Activated CD4-positive, alpha-beta T cell treated with anti-CD3 and anti-CD28 coated beads for 36 hours (primary cell): ENCODE measurements at regions not wholly inside any gene's neighbourhood (a gene's known extent, or its start where the extent isn't known, plus 50 kb on each side); places are given as distances from the start of the nearest gene placed in this dataset.
"Not testable (repeated sequence)": the region's sequence is repeated elsewhere in the genome, so short reads cannot be mapped to it uniquely, and the experiment has no call there.

ENCODE experiments used
- ATAC-seq: fragments of 200-7000 bp; cut with Tn5 transposase; one replicate; pipeline ENCODE4 v1.10.0; 2021; ENCODE audit warnings: mild to moderate bottlenecking, moderate library complexity
- CTCF ChIA-PET: fragments of 350-600 bp; sonication (Branson Sonifier 250); formaldehyde crosslinking; loops from one replicate; lab custom pipeline; 2021; ENCODE audit warnings: antibody characterized with exemption; lab: Charles Lee
- POLR2A ChIA-PET: fragments of 350-600 bp; sonication (Branson Sonifier 250); formaldehyde crosslinking; loops from one replicate; lab custom pipeline; 2021; ENCODE audit warnings: antibody characterized with exemption, inconsistent platforms; lab: Charles Lee
- DNase-seq: peaks from one replicate; pipeline ENCODE4 v3.0.0-alpha.2; 2020
- H3K27ac Mint-ChIP-seq: one replicate; pipeline ENCODE4 v1.8.0; 2021; ENCODE audit warnings: mixed read lengths
- H3K27me3 Mint-ChIP-seq: one replicate; pipeline ENCODE4 v1.8.0; 2021; ENCODE audit warnings: mixed read lengths
- H3K36me3 Mint-ChIP-seq: one replicate; pipeline ENCODE4 v1.8.0; 2021; ENCODE audit warnings: low read depth, mixed read lengths
- H3K4me1 Mint-ChIP-seq: one replicate; pipeline ENCODE4 v1.8.0; 2021; ENCODE audit warnings: mixed read lengths
- H3K4me3 Mint-ChIP-seq: one replicate; pipeline ENCODE4 v1.8.0; 2021; ENCODE audit warnings: mild to moderate bottlenecking, moderate library complexity, mixed read lengths
- H3K9me3 Mint-ChIP-seq: one replicate; pipeline ENCODE4 v1.8.0; 2021; ENCODE audit warnings: low read depth, mixed read lengths
- intact Hi-C, 2 experiments: fragments of 100-400 bp; cut with DNase I in 1 of 2; cut with micrococcal nuclease in 1 of 2; formaldehyde crosslinking; loops; one replicate each; pipeline versions ENCODE4 v1.14.2 to v1.15.1; 2022 to 2024; cut with DNase I, micrococcal nuclease

DNA sequence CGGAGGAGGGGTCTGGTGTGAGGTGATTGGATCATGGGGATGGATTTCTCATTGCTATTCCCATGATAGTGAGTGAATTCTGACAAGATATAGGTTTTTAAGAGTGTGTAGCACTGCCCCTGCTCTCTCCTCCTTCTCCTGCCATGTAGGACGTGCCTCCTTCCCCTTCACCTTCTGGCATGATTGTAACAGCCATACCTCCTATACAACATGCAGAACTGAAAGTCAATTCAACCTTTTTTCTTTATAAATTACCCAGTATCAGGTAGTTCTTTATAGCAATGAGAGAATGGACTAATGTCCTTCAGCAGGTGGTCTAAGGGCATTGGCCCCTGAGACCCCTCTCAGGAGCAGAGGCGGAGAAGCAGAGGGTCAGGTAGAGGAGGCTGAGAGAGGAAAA lies 168.7 kb upstream of the ETV3 start:
- intact Hi-C loops, result no loop called here
- H3K9me3 Mint-ChIP-seq, result no peaks in the 10 kb centered on the region
- CTCF ChIA-PET, result interaction anchor here (0.6 to 0.7 kb wide), 2 partner anchors 188 to 805 kb away, joined by 3 read pairs; no protein-coding TSS in a partner anchor

DNA sequence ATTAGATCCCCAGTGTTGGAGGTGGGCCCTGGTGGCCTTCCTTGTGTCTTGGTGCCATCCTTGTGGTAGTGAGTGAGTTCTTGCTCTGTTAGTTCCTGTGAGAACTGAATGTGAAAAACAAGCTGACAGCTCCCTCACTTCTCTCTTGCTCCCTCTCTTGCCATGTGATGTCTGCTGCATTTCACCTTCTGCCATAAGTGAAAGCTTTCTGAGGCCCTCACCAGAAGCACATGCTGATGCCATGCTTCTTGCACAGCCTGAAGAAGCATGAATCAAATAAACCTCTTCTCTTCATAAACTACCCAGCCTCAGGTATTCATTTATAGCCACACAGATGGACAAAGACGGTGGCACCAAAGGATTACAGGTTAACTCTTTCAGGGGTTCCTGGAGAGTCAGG lies 166.1 kb upstream of the ETV3 start:
- Mint-ChIP-seq H3K36me3 (no peaks in the 10 kb centered on the region), H3K4me1 (no peaks in the 10 kb centered on the region), H3K27ac (no peak overlapping the region), H3K4me3 (no peak overlapping the region), H3K9me3 (no peaks in the 10 kb centered on the region), H3K27me3 (peaks cover 2% of the 10 kb centered on the region)
- ATAC-seq (no peak), DNase-seq (no peak)
- POLR2A ChIA-PET, result no interaction called here
- CTCF ChIA-PET, result no interaction called here
- intact Hi-C loops, result no loop called here

More for the DNA sequence above, 168.7 kb upstream of the ETV3 start:
- no peak overlapping the region for H3K4me3 Mint-ChIP-seq
- ATAC-seq, result no peak
- POLR2A ChIA-PET, result no interaction called here
- H3K27me3 Mint-ChIP-seq, result peaks cover 13% of the 10 kb centered on the region
- H3K4me1 Mint-ChIP-seq, result no peaks in the 10 kb centered on the region
- H3K27ac Mint-ChIP-seq, result no peak overlapping the region
- H3K36me3 Mint-ChIP-seq, result no peaks in the 10 kb centered on the region
- no peak for DNase-seq

DNA sequence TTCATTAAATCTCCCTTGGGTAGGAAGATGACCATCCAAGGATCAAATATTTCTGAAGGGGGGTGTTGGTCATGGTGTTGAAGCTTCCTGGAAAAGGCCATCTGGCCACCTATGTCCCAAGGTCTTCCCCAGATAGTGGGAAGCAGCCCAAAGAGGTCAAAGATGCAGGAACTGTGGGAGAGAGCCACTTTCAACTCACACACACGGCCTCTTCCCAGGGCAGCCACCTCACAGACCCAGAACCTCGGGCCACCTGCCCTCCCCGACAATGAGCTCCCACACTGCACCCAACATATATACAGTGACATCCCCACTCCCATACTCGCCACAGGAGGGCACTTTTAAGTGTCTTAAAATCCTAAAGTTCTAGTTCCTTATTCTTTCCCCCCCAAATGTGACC lies 164.5 kb upstream of the ETV3 start:
- Mint-ChIP-seq H3K4me1 (no peaks in the 10 kb centered on the region), H3K27me3 (peaks cover 2% of the 10 kb centered on the region), H3K36me3 (no peaks in the 10 kb centered on the region), H3K9me3 (no peaks in the 10 kb centered on the region), H3K27ac (no peak overlapping the region), H3K4me3 (no peak overlapping the region)
- CTCF ChIA-PET, result no interaction called here
- POLR2A ChIA-PET, result no interaction called here
- DNase-seq, result no peak
- no peak for ATAC-seq
- intact Hi-C loops, result no loop called here

DNA sequence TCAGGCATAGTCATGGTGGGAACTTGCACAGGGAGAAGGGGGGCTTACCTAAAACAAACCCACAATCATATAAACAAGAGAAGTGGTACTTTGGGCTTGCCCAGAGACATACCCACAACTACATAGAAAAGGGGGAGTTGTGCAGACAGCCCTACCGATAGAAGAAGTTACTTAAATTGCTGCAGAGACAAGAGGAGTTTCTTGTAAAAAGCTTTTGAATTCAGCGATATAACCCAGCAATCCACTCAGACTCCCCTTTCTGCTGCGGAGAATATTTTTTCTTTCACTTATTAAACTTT lies 164.0 kb upstream of the ETV3 start:
- CTCF ChIA-PET, result no interaction called here
- no peak for ATAC-seq
- POLR2A ChIA-PET, result no interaction called here
- Mint-ChIP-seq H3K27me3 (peaks cover 2% of the 10 kb centered on the region), H3K36me3 (no peaks in the 10 kb centered on the region), H3K4me3 (no peak overlapping the region), H3K4me1 (no peaks in the 10 kb centered on the region), H3K9me3 (no peaks in the 10 kb centered on the region), H3K27ac (no peak overlapping the region)
- DNase-seq, result no peak
- intact Hi-C loops, result no loop called here

DNA sequence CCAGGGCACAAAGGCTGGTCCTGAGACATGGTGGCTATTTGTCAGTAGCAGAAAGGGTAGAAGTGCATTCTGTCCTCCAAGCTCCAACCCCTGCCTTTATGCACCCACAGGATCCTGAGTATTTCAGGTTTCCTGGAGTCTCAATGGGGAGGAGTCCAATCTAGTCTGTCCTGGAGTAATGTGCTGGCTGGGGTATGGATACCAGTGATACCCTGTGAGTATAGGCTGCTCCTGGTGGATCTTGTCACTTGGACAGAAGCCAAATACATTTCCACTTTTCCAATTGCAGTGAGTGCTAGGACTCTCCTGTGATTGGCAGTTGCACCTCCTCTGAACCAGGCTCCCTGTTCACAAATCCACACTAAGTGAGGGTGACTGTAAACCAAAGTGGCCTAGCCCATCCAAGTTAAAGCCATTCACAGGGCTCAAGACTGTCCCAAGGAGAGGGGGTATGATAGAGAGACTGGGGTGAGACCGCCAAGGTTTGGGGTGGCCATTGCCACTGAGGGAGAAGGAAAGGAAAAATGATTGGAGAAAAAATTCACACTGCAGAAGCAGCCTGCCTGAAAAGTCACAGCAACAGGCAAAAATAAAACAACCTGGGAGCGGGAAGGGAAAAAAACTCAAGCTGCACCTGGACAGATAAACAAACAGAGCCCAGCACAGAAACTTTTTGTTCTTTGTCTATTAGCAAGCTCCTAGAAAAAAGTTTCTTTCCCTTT lies 163.4 kb upstream of the ETV3 start:
- no peaks in the 10 kb centered on the region for H3K36me3 Mint-ChIP-seq
- CTCF ChIA-PET, result no interaction called here
- H3K4me3 Mint-ChIP-seq, result no peak overlapping the region
- H3K27me3 Mint-ChIP-seq, result peaks cover 2% of the 10 kb centered on the region
- no peak overlapping the region for H3K27ac Mint-ChIP-seq
- ATAC-seq, result no peak
- intact Hi-C loops, result loop anchor here in 1 of 2 experiments (2.0 kb wide), 1 partner anchor 29 kb away; no protein-coding TSS in a partner anchor
- no peak for DNase-seq
- H3K9me3 Mint-ChIP-seq, result no peaks in the 10 kb centered on the region
- H3K4me1 Mint-ChIP-seq, result no peaks in the 10 kb centered on the region
- POLR2A ChIA-PET, result no interaction called here

DNA sequence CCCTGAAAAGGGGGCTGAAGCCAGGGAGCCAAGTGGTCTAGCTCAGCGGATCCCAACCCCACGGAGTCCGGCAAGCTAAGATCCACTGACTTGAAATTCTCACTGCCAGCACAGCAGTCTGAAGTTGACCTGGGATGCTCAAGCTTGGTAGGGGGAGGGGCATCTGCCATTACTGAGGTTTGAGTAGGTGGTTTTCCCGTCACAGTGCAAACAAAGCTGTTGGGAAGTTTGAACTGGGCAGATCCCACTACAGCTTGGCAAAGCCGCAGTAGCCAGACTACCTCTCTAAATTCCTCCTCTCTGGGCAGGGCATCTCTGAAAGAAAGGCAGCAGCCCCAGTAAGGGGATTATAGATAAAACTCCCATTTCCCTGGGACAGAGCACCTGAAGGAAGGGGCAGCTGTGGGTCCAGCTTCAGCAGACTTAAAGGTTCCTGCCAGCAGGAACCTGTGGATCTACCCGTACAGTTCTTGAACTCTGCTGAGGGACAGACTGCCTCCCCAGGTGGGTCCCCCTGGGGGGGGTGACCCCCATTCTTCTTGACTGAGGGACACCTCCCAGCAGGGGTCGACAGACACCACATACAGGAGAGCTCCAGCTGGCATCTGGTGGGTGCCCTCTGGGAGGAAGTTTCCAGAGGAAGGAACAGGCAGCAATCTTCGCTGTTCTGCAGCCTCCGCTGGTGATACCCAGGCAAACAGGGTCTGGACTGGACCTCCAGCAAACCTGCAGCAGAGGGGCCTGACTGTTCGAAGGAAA lies 156.4 kb upstream of the ETV3 start:
- POLR2A ChIA-PET, H3K4me1 Mint-ChIP-seq, H3K9me3 Mint-ChIP-seq, CTCF ChIA-PET, intact Hi-C loops, ATAC-seq, H3K4me3 Mint-ChIP-seq, DNase-seq, H3K36me3 Mint-ChIP-seq, H3K27ac Mint-ChIP-seq: not testable (repeated sequence)
- peaks cover 12% of the 10 kb centered on the region for H3K27me3 Mint-ChIP-seq

DNA sequence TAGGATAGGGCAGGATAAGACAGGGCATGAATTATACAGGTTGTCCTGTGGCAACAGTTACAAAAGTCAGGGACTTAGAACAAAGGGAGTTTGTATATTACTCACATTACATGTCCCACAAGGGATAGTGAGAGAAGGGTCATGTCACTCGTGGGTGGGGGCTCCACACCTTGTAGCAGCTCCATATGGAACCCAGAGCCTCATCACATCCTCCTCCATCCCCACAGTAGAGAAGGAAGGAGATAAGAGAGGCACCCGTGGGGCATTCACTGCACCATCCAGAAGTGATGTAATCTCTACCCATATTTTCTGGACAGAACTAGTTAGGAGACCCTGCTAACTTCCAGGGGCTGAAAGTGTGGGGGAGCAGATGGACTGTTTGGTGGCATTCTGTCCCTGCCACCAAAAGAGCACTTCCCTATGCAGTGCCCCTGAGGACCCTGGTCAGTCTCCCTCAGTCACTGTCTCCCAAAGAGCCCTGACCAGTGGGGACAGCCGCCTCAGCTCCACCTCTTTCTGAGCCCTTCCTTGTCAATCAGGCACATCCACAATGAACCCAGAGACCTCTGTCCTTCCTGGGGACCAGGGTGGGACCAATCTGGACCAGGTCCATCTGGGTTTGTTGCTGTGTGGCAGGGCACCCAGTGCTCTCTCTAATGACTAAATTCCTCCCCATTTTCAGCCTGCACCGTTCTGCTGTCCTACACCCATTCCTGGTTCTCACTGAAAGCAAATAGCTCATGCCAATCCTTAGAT lies 154.8 kb upstream of the ETV3 start:
- ATAC-seq, result no peak
- intact Hi-C loops, result no loop called here
- POLR2A ChIA-PET, result no interaction called here

DNA sequence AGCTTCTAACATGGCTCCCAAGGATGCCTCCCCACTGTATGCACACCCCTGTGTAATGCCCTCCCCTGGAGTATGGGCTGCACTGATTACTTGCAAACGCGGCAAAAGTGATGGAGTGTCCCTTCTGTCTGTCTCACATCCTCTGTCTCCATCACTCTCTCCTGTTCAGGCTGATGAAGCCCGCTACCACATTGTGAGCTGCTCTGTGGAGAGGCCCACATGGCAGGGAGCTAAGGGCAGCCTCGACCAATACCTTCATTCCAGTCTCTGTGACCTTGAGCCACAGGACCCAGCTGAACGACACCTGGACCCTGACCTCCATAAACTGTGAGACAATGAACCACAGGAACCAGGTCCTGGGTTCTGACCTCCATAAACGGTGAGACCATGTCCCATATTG lies 154.1 kb upstream of the ETV3 start:
- intact Hi-C loops, result no loop called here
- ATAC-seq (no peak), DNase-seq (no peak)
- ChIA-PET CTCF (no interaction called here), POLR2A (no interaction called here)
- Mint-ChIP-seq H3K9me3 (no peaks in the 10 kb centered on the region), H3K36me3 (no peaks in the 10 kb centered on the region), H3K27me3 (peaks cover 19% of the 10 kb centered on the region), H3K27ac (no peak overlapping the region), H3K4me3 (no peak overlapping the region), H3K4me1 (no peaks in the 10 kb centered on the region)

More for the DNA sequence above, 154.8 kb upstream of the ETV3 start:
- Mint-ChIP-seq H3K36me3 (no peaks in the 10 kb centered on the region), H3K4me1 (no peaks in the 10 kb centered on the region), H3K4me3 (no peak overlapping the region), H3K27ac (no peak overlapping the region), H3K27me3 (peaks cover 17% of the 10 kb centered on the region), H3K9me3 (no peaks in the 10 kb centered on the region)
- CTCF ChIA-PET, result no interaction called here
- DNase-seq, result no peak

DNA sequence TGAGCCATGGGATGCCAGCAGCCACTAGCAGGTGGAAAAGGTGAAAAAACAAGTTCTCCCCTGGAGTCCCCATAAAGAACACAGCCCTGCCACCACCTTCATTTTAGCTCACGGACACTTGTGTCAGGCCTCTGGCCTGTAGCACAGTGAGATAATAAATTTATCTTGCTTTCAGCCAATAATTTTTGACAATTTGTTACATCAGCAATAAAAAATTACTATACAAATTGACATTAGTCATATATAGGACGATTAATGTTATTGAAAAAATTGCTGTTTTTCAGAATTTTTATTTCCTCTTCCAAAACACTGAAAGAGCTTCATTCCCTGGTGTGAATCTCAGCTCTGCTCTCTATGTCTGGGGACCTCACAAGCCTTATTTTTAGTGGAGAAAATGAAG lies 152.9 kb upstream of the ETV3 start:
- ChIA-PET CTCF (no interaction called here), POLR2A (no interaction called here)
- H3K27ac Mint-ChIP-seq, result no peak overlapping the region
- H3K36me3 Mint-ChIP-seq, result no peaks in the 10 kb centered on the region
- DNase-seq (no peak), ATAC-seq (no peak)
- H3K27me3 Mint-ChIP-seq, result peaks cover 21% of the 10 kb centered on the region
- no peaks in the 10 kb centered on the region for H3K9me3 Mint-ChIP-seq
- H3K4me3 Mint-ChIP-seq, result no peak overlapping the region
- H3K4me1 Mint-ChIP-seq, result no peaks in the 10 kb centered on the region
- intact Hi-C loops, result no loop called here

DNA sequence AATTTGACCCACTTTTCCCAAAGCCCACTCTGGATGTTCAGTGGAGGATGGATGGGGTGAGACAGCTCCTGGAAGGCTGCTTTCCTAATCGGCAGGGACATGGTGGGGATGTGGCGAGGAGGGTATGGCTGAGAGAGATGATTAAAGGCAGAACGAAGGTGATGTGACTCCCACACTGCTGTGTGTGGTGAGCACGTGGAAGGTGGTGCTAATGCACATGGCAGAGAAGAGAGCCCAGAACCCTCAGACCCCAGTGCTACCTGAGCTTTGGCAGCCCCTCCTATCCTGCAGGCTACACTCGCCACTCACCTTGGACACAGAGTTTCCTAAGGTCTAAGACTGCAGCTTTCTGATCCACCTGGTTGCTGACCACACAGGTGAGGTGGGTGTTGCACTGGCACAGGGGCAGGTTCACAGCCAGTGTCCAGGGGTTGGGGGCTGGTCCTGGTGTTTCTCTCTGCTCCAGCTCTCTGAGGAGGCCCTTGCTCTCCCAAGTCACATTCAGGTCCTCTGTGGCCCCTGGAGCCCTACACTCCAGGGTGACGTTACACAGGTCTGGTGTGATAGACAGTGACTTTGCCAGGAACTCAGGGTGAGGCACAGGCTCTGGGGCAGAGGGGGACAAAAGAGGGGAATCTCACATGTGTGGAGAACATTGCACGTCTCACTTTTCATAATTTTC lies 151.4 kb upstream of the ETV3 start:
- CTCF ChIA-PET, result no interaction called here
- no peaks in the 10 kb centered on the region for H3K4me1 Mint-ChIP-seq
- H3K9me3 Mint-ChIP-seq, result no peaks in the 10 kb centered on the region
- no peaks in the 10 kb centered on the region for H3K36me3 Mint-ChIP-seq
- intact Hi-C loops, result no loop called here
- DNase-seq (no peak), ATAC-seq (no peak)
- POLR2A ChIA-PET, result no interaction called here
- no peak overlapping the region for H3K27ac Mint-ChIP-seq
- H3K27me3 Mint-ChIP-seq, result peaks cover 20% of the 10 kb centered on the region
- no peak overlapping the region for H3K4me3 Mint-ChIP-seq

DNA sequence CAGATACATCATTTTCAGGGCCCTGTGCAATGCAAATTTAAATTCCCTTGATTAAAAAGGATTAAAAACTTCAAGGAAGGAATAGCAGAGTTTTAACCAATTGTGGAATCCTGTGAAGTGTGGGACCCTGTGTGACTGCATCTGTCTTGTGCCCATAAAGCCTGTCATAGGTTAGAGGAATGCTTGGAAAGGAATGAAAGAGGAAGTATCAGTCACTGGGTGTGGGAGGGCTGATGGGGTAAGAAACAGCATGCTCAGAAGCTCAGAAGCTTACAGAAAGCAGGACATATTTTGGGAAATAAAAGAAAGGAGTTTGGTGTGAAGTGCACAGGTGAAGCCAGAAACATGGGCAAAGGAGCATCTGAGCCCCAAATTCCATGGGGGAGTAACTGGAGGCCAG lies 150.8 kb upstream of the ETV3 start:
- ATAC-seq, result no peak
- no peaks in the 10 kb centered on the region for H3K36me3 Mint-ChIP-seq
- no peak for DNase-seq
- no peaks in the 10 kb centered on the region for H3K9me3 Mint-ChIP-seq
- intact Hi-C loops, result no loop called here
- H3K27me3 Mint-ChIP-seq, result peaks cover 20% of the 10 kb centered on the region
- POLR2A ChIA-PET, result no interaction called here
- H3K4me1 Mint-ChIP-seq, result no peaks in the 10 kb centered on the region
- H3K4me3 Mint-ChIP-seq, result no peak overlapping the region
- H3K27ac Mint-ChIP-seq, result no peak overlapping the region
- CTCF ChIA-PET, result no interaction called here
